Spinal cord (tissue), 9 donors: ENCODE measurements at regions not wholly inside any gene's neighbourhood (a gene's known extent, or its start where the extent isn't known, plus 50 kb on each side); places are given as distances from the start of the nearest gene placed in this dataset.

Source experiments
- DNase-seq, 6 donors: peaks; one replicate each; pipeline versions ENCODE4 v3.0.0 to v3.0.0-alpha.2; 2013 to 2015; ENCODE audit warnings: low spot score in 6 of 6, low read depth in 4 of 6
- H3K27ac ChIP-seq: one replicate; pipeline ENCODE4 v1.5.1; 2013; ENCODE audit warnings: low read depth, low read length, control low read depth
- H3K27me3 ChIP-seq: one replicate; pipeline ENCODE4 v1.6.1; 2013; ENCODE audit warnings: low read length; ENCODE audit not compliant: control insufficient read depth, insufficient read depth
- H3K36me3 ChIP-seq: one replicate; pipeline ENCODE4 v1.6.1; 2013; ENCODE audit warnings: low read length; ENCODE audit not compliant: control insufficient read depth, insufficient read depth
- H3K4me1 ChIP-seq: one replicate; pipeline ENCODE4 v1.6.1; 2013; ENCODE audit warnings: low read length; ENCODE audit not compliant: control insufficient read depth, insufficient read depth
- H3K4me3 ChIP-seq: one replicate; pipeline ENCODE4 v1.5.1; 2013; ENCODE audit warnings: low read depth, low read length, control low read depth
- H3K9me3 ChIP-seq: one replicate; pipeline ENCODE4 v1.6.1; 2013; ENCODE audit warnings: low read length; ENCODE audit not compliant: control insufficient read depth, insufficient read depth
- WGBS: methylation state at CpG from one replicate; pipeline ENCODE4 v1.1.5; 2013; ENCODE audit warnings: missing lambda C conversion rate; ENCODE audit not compliant: insufficient coverage; 5-methylcytosine and 5-hydroxymethylcytosine counted together
- donor health status: healthy.

GRCh38 chr18:6557057-6557769 is 142.5 kb upstream of the L3MBTL4 start:
- Histone ChIP-seq H3K9me3 (no peaks in the 10 kb centered on the region), H3K4me1 (peaks cover 6% of the 10 kb centered on the region), H3K4me3 (no peak overlapping the region), H3K36me3 (no peaks in the 10 kb centered on the region), H3K27me3 (no peaks in the 10 kb centered on the region), H3K27ac (peak overlapping the region; percentile 67)
- peak in 2 of 6 donors; percentile 46 to 49 for DNase-seq
- 53% methylated on average over 11 of the region's 18 CpGs for WGBS

- Histone ChIP-seq H3K27me3 (no peaks in the 10 kb centered on the region), H3K9me3 (no peaks in the 10 kb centered on the region), H3K27ac (peak overlapping the region; percentile 67), H3K36me3 (no peaks in the 10 kb centered on the region), H3K4me1 (peaks cover 6% of the 10 kb centered on the region), H3K4me3 (no peak overlapping the region)
- DNase-seq = peak in 2 of 6 donors; percentile 23 to 66
- WGBS = 54% methylated on average over 7 of the region's 8 CpGs
Observed at GRCh38 chr18:6557770-6558248, 143.1 kb upstream of the L3MBTL4 start.

- peak in 1 of 6 donors; percentile 48 for DNase-seq
- peak overlapping the region; percentile 67 for H3K27ac ChIP-seq
Observed at GRCh38 chr18:6558446-6559156, 143.9 kb upstream of the L3MBTL4 start.

GRCh38 chr18:6559296-6559695 is 144.6 kb upstream of the L3MBTL4 start:
- WGBS = no CpG with 5 or more reads among the region's 1 CpG
- no peak overlapping the region for H3K4me3 ChIP-seq
- H3K27me3 ChIP-seq = no peaks in the 10 kb centered on the region
- H3K27ac ChIP-seq = peak overlapping the region; percentile 50
- no peaks in the 10 kb centered on the region for H3K36me3 ChIP-seq
- no peaks in the 10 kb centered on the region for H3K9me3 ChIP-seq
- peaks cover 6% of the 10 kb centered on the region for H3K4me1 ChIP-seq
- peak in 1 of 6 donors; percentile 34 for DNase-seq

More at GRCh38 chr18:6558446-6559156, 143.9 kb upstream of the L3MBTL4 start:
- H3K9me3 ChIP-seq = no peaks in the 10 kb centered on the region
- H3K4me3 ChIP-seq = no peak overlapping the region
- WGBS = 55% methylated on average over 1 of the region's 7 CpGs
- H3K4me1 ChIP-seq = peaks cover 6% of the 10 kb centered on the region
- no peaks in the 10 kb centered on the region for H3K27me3 ChIP-seq
- H3K36me3 ChIP-seq = no peaks in the 10 kb centered on the region

- 90% methylated on average over 3 of the region's 9 CpGs for WGBS
- Histone ChIP-seq H3K9me3 (no peaks in the 10 kb centered on the region), H3K36me3 (no peaks in the 10 kb centered on the region), H3K4me3 (no peak overlapping the region), H3K27me3 (no peaks in the 10 kb centered on the region), H3K27ac (no peak overlapping the region), H3K4me1 (peaks cover 6% of the 10 kb centered on the region)
- DNase-seq = no peak
Observed at GRCh38 chr18:6561016-6561415, 146.3 kb upstream of the L3MBTL4 start.

- WGBS = 76% methylated on average over 6 of the region's 6 CpGs
Observed at GRCh38 chr18:6561420-6561861, 146.7 kb upstream of the L3MBTL4 start.

GRCh38 chr18:6561862-6562291 is 147.2 kb upstream of the L3MBTL4 start:
- Histone ChIP-seq H3K27me3 (no peaks in the 10 kb centered on the region), H3K4me3 (no peak overlapping the region), H3K9me3 (no peaks in the 10 kb centered on the region), H3K36me3 (no peaks in the 10 kb centered on the region), H3K4me1 (peaks cover 6% of the 10 kb centered on the region), H3K27ac (peak overlapping the region; percentile 33)
- no peak for DNase-seq
- WGBS = 80% methylated on average over 1 of the region's 8 CpGs

More at GRCh38 chr18:6561420-6561861, 146.7 kb upstream of the L3MBTL4 start:
- peak in 1 of 6 donors; percentile 38 for DNase-seq
- Histone ChIP-seq H3K4me3 (no peak overlapping the region), H3K27ac (peak overlapping the region; percentile 33), H3K27me3 (no peaks in the 10 kb centered on the region), H3K9me3 (no peaks in the 10 kb centered on the region), H3K4me1 (peaks cover 6% of the 10 kb centered on the region), H3K36me3 (no peaks in the 10 kb centered on the region)

- no peaks in the 10 kb centered on the region for H3K4me1 ChIP-seq
- H3K9me3 ChIP-seq = no peaks in the 10 kb centered on the region
- no peaks in the 10 kb centered on the region for H3K36me3 ChIP-seq
- H3K27ac ChIP-seq = no peak overlapping the region
- no peaks in the 10 kb centered on the region for H3K27me3 ChIP-seq
- H3K4me3 ChIP-seq = no peak overlapping the region
- DNase-seq = no peak
- WGBS = no CpG with 5 or more reads among the region's 1 CpG
Observed at GRCh38 chr18:6563896-6564295, 149.2 kb upstream of the L3MBTL4 start.

GRCh38 chr18:6564950-6565814 is 150.5 kb upstream of the L3MBTL4 start:
- H3K4me3 ChIP-seq = no peak overlapping the region
- no CpG with 5 or more reads among the region's 4 CpGs for WGBS
- no peaks in the 10 kb centered on the region for H3K9me3 ChIP-seq
- no peaks in the 10 kb centered on the region for H3K27me3 ChIP-seq
- no peak for DNase-seq
- H3K36me3 ChIP-seq = no peaks in the 10 kb centered on the region
- no peaks in the 10 kb centered on the region for H3K4me1 ChIP-seq
- H3K27ac ChIP-seq = no peak overlapping the region
